ENCODE measurements at regions not wholly inside any gene's neighbourhood (a gene's known extent, or its start where the extent isn't known, plus 50 kb on each side); places are given as distances from the start of the nearest gene placed in this dataset.
"Not testable (repeated sequence)": the region's sequence is repeated elsewhere in the genome, so short reads cannot be mapped to it uniquely, and the experiment has no call there.

DNA sequence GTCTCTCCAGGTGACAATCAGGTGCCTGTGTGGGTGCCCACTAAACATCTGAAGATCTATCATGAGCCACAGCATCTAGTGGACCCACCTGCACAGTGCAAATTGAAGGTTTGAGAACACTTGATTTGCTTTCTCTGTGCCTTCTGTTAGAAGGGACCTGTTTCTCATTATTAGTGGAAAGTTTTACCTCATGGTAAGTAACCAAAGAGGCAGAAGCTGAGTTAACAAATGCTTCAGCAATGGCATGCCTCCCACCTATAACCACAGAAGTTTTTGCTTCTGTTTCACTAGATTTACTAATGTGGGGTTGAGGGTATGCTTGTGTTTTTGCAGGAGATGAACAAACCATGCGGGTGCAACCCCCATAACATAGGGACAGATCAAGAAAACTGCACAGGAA lies 297.4 kb upstream of the DKK2 start:
- no peak overlapping the region for H3K27ac ChIP-seq (ENCODE audit: low read depth, low read length)
- no peak overlapping the region for H3K4me2 ChIP-seq (ENCODE audit: low read length)

DNA sequence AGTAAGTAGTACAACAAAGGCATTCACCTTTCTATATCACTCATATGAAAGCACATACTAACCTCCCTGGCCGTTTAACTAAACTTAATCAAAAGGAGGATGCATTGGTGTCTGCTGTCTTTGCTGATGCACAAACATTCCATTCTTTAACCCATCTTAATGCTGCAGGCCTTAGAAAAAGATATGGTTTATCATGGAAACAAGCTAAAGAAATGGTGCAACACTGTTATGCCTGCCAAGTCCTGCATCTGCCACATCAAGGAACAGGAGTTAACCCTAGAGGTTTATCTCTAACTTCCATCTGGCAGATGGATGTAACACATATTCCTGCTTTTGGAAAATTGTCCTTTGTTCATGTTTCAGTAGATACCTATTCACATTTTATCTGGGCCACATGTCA lies 296.5 kb upstream of the DKK2 start:
- not testable (repeated sequence) for H3K4me1 ChIP-seq (ENCODE audit: control insufficient read depth, low read length); H3K9me2 ChIP-seq (replicated peaks; ENCODE audit: control insufficient read depth, low read length); H3F3A ChIP-seq (ENCODE audit: control insufficient read depth, insufficient read depth); H3K4me2 ChIP-seq (ENCODE audit: low read length); H3K9me3 ChIP-seq (ENCODE audit: control insufficient read depth, insufficient read depth, low read length); H3K79me2 ChIP-seq (ENCODE audit: control insufficient read depth, low read length); H4K20me1 ChIP-seq (ENCODE audit: control insufficient read depth, insufficient read depth, low read depth, low read length); H3K36me3 ChIP-seq (ENCODE audit: control insufficient read depth, low read length); H3K27ac ChIP-seq (ENCODE audit: low read depth, low read length); H3K4me3 ChIP-seq (ENCODE audit: low read length); H3K27me3 ChIP-seq (ENCODE audit: control insufficient read depth, low read length)

More for the DNA sequence above, 297.4 kb upstream of the DKK2 start:
- no peaks in the 10 kb centered on the region for H3K79me2 ChIP-seq (ENCODE audit: control insufficient read depth, low read length)
- no peaks in the 10 kb centered on the region for H3F3A ChIP-seq (ENCODE audit: control insufficient read depth, insufficient read depth)
- H3K9me3 ChIP-seq (ENCODE audit: control insufficient read depth, insufficient read depth, low read length) = no peaks in the 10 kb centered on the region
- H3K9me2 ChIP-seq (replicated peaks; ENCODE audit: control insufficient read depth, low read length) = no peaks in the 10 kb centered on the region
- no peaks in the 10 kb centered on the region for H4K20me1 ChIP-seq (ENCODE audit: control insufficient read depth, insufficient read depth, low read depth, low read length)
- no peak for TF ChIP-seq EZH2phosphoT487 (IDR thresholded peaks at IDR 0.05; ENCODE audit: borderline replicate concordance, low read length)
- TF ChIP-seq, protein P1, sequence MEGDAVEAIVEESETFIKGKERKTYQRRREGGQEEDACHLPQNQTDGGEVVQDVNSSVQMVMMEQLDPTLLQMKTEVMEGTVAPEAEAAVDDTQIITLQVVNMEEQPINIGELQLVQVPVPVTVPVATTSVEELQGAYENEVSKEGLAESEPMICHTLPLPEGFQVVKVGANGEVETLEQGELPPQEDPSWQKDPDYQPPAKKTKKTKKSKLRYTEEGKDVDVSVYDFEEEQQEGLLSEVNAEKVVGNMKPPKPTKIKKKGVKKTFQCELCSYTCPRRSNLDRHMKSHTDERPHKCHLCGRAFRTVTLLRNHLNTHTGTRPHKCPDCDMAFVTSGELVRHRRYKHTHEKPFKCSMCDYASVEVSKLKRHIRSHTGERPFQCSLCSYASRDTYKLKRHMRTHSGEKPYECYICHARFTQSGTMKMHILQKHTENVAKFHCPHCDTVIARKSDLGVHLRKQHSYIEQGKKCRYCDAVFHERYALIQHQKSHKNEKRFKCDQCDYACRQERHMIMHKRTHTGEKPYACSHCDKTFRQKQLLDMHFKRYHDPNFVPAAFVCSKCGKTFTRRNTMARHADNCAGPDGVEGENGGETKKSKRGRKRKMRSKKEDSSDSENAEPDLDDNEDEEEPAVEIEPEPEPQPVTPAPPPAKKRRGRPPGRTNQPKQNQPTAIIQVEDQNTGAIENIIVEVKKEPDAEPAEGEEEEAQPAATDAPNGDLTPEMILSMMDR (IDR thresholded peaks at IDR 0.05; ENCODE audit: low read depth, low read length, poor library complexity, severe bottlenecking) = no peak
- H3K4me1 ChIP-seq (ENCODE audit: control insufficient read depth, low read length) = no peaks in the 10 kb centered on the region
- H3K27me3 ChIP-seq (ENCODE audit: control insufficient read depth, low read length) = no peaks in the 10 kb centered on the region
- no peaks in the 10 kb centered on the region for H3K36me3 ChIP-seq (ENCODE audit: control insufficient read depth, low read length)
- no peak overlapping the region for H3K4me3 ChIP-seq (ENCODE audit: low read length)

DNA sequence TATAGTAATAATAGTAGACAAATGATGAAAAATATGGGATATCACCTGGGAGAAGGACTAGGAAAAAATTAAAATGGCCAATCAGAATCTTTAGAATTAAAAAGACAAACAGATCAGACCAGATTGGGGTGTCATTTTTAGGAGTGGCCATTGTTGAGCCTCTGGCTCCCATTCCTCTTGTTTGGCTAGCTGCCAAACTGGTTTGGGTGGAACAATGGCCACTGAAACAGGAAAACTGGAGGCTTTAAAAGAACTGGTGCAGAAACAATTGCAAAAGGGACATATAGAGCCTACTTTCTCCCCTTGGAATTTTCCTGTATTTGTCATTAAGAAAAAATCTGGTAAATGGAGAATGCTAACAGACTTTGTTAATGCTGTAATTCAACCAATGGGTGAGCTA lies 294.8 kb upstream of the DKK2 start:
- no peak overlapping the region for H3K4me3 ChIP-seq (ENCODE audit: low read length)
- TF ChIP-seq, protein P1 (IDR thresholded peaks at IDR 0.05; ENCODE audit: low read depth, low read length, poor library complexity, severe bottlenecking) = no peak

DNA sequence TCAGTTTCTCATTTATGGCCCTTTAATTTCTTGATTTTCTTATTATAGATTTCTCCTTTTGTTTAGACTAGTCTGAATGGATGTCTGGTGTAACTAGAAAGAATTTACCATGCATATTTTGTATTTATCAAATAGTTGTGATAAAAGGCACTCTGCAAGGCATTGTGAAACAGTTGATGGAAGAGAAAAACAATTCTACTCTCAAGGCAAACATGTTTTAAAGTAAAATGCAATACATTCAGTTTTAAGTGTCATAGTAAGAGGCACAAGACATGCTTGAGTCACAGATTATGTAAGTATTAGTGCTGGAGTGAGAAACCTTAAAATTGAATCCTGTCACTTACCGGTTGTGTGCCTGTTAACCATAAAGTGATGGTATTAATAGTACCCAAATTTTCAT lies 283.3 kb upstream of the DKK2 start:
- H3K4me2 ChIP-seq (ENCODE audit: low read length) = no peak overlapping the region

More for the DNA sequence above, 294.8 kb upstream of the DKK2 start:
- Histone ChIP-seq H3K36me3 (ENCODE audit: control insufficient read depth, low read length) (no peaks in the 10 kb centered on the region), H3F3A (ENCODE audit: control insufficient read depth, insufficient read depth) (no peaks in the 10 kb centered on the region), H3K4me1 (ENCODE audit: control insufficient read depth, low read length) (no peaks in the 10 kb centered on the region), H3K79me2 (ENCODE audit: control insufficient read depth, low read length) (no peaks in the 10 kb centered on the region), H3K4me2 (ENCODE audit: low read length) (no peak overlapping the region), H3K9me3 (ENCODE audit: control insufficient read depth, insufficient read depth, low read length) (no peaks in the 10 kb centered on the region), H4K20me1 (ENCODE audit: control insufficient read depth, insufficient read depth, low read depth, low read length) (no peaks in the 10 kb centered on the region), H3K9me2 (replicated peaks; ENCODE audit: control insufficient read depth, low read length) (no peaks in the 10 kb centered on the region), H3K27me3 (ENCODE audit: control insufficient read depth, low read length) (no peaks in the 10 kb centered on the region), H3K27ac (ENCODE audit: low read depth, low read length) (no peak overlapping the region)

More for the DNA sequence above, 283.3 kb upstream of the DKK2 start:
- TF ChIP-seq, protein P1 (IDR thresholded peaks at IDR 0.05; ENCODE audit: low read depth, low read length, poor library complexity, severe bottlenecking) = no peak
- TF ChIP-seq EZH2phosphoT487 (IDR thresholded peaks at IDR 0.05; ENCODE audit: borderline replicate concordance, low read length) = no peak
- no peaks in the 10 kb centered on the region; the same call in 1 of the 2 replicates for H3K27me3 ChIP-seq (ENCODE audit: control insufficient read depth, low read length)
- no peaks in the 10 kb centered on the region for H3K9me3 ChIP-seq (ENCODE audit: control insufficient read depth, insufficient read depth, low read length)
- no peaks in the 10 kb centered on the region for H3K4me1 ChIP-seq (ENCODE audit: control insufficient read depth, low read length)
- H3K79me2 ChIP-seq (ENCODE audit: control insufficient read depth, low read length) = no peaks in the 10 kb centered on the region
- H3K4me3 ChIP-seq (ENCODE audit: low read length) = no peak overlapping the region
- no peaks in the 10 kb centered on the region for H3F3A ChIP-seq (ENCODE audit: control insufficient read depth, insufficient read depth)
- no peaks in the 10 kb centered on the region for H3K36me3 ChIP-seq (ENCODE audit: control insufficient read depth, low read length)
- no peak overlapping the region for H3K27ac ChIP-seq (ENCODE audit: low read depth, low read length)
- H3K9me2 ChIP-seq (replicated peaks; ENCODE audit: control insufficient read depth, low read length) = no peaks in the 10 kb centered on the region
- no peaks in the 10 kb centered on the region for H4K20me1 ChIP-seq (ENCODE audit: control insufficient read depth, insufficient read depth, low read depth, low read length)

All from DOHH2 (cell line).